HEK293T (cell line): ENCODE measurements at regions not wholly inside any gene's neighbourhood (a gene's known extent, or its start where the extent isn't known, plus 50 kb on each side); places are given as distances from the start of the nearest gene placed in this dataset.

Experiments
- ARNT ChIP-seq: fragments of 450-650 bp; IDR thresholded peaks from 2 replicates; pipeline ENCODE4 v1.6.1; 2017; ENCODE audit warnings: mild to moderate bottlenecking
- CTBP1 ChIP-seq: fragments of 450-650 bp; IDR thresholded peaks from 2 replicates; pipeline ENCODE4 v1.6.1; 2016; ENCODE audit warnings: borderline replicate concordance
- ELF4 ChIP-seq: fragments of 450-650 bp; IDR thresholded peaks from 2 replicates; pipeline ENCODE4 v1.6.1; 2017; ENCODE audit warnings: antibody characterized with exemption
- SUZ12 ChIP-seq: fragments of 450-650 bp; IDR thresholded peaks from 2 replicates; pipeline ENCODE4 v1.6.1; 2016; ENCODE audit warnings: mild to moderate bottlenecking

- TF ChIP-seq CTBP1 (no peak), SUZ12 (no peak), ARNT (no peak), ELF4 (no peak)
Measured at GRCh38 chr5:68110894-68111293, 104.7 kb upstream of the PIK3R1 start.
